Liver (tissue), 8 donors: ENCODE measurements at regions not wholly inside any gene's neighbourhood (a gene's known extent, or its start where the extent isn't known, plus 50 kb on each side); places are given as distances from the start of the nearest gene placed in this dataset.

Experiments used
- DNase-seq: peaks from one replicate; pipeline ENCODE4 v3.0.0-alpha.2; 2017; ENCODE audit warnings: low spot score
- H3K27ac ChIP-seq, 2 donors: one replicate each; pipeline ENCODE4 v1.7.0; 2013; ENCODE audit warnings: inconsistent platforms in 2 of 2, low read length in 2 of 2, control low read depth in 1 of 2, low read depth in 1 of 2, mild to moderate bottlenecking in 1 of 2
- H3K27me3 ChIP-seq, 4 donors: one replicate each; pipeline versions ENCODE4 v1.6.1 to v1.7.0; 2013; ENCODE audit warnings: low read length in 3 of 4, inconsistent platforms in 1 of 4, mild to moderate bottlenecking in 1 of 4, moderate library complexity in 1 of 4; ENCODE audit not compliant: control insufficient read depth in 4 of 4, insufficient read depth in 4 of 4
- H3K36me3 ChIP-seq, 4 donors: one replicate each; pipeline versions ENCODE4 v1.6.1 to v1.7.0; 2013; ENCODE audit warnings: low read length in 3 of 4, mild to moderate bottlenecking in 3 of 4, low read depth in 1 of 4, moderate library complexity in 1 of 4; ENCODE audit not compliant: control insufficient read depth in 4 of 4, insufficient read depth in 3 of 4
- H3K4me1 ChIP-seq, 4 donors: one replicate each; pipeline versions ENCODE4 v1.6.1 to v1.7.0; 2013; ENCODE audit warnings: low read length in 3 of 4, mild to moderate bottlenecking in 3 of 4, moderate library complexity in 1 of 4; ENCODE audit not compliant: control insufficient read depth in 4 of 4, insufficient read depth in 4 of 4
- H3K4me3 ChIP-seq, 3 donors: one replicate each; pipeline versions ENCODE4 v1.6.1 to v1.7.0; 2013; ENCODE audit warnings: low read length in 3 of 3, control low read depth in 1 of 3, low read depth in 1 of 3, mild to moderate bottlenecking in 1 of 3
- H3K9ac ChIP-seq, 2 donors: one replicate each; pipeline ENCODE4 v1.7.0; 2013; ENCODE audit warnings: low read length in 2 of 2, mild to moderate bottlenecking in 2 of 2, moderate library complexity in 2 of 2, control low read depth in 1 of 2, low read depth in 1 of 2
- H3K9me3 ChIP-seq, 4 donors: one replicate each; pipeline versions ENCODE4 v1.6.1 to v1.7.0; 2013; ENCODE audit warnings: low read length in 3 of 4; ENCODE audit not compliant: control insufficient read depth in 4 of 4
- ATF3 ChIP-seq: IDR thresholded peaks from 2 replicates; pipeline ENCODE4 v1.6.1; 2016; ENCODE audit warnings: antibody characterized with exemption
- CTCF ChIP-seq: fragments of 150-350 bp; IDR thresholded peaks from 2 replicates; pipeline ENCODE4 v1.5.1; 2017; ENCODE audit warnings: improper control_type of control experiment, low read depth, low read length; ENCODE audit not compliant: missing input control
- EGR1 ChIP-seq, 2 donors: IDR thresholded peaks; 2 replicates each; pipeline ENCODE4 v1.6.1; 2016 to 2018; ENCODE audit warnings: antibody characterized with exemption in 2 of 2, low read depth in 2 of 2
- FOXA1 ChIP-seq: IDR thresholded peaks from 2 replicates; pipeline ENCODE4 v1.6.1; 2016; ENCODE audit warnings: antibody characterized with exemption
- FOXA2 ChIP-seq: IDR thresholded peaks from 2 replicates; pipeline ENCODE4 v1.6.1; 2016; ENCODE audit warnings: antibody characterized with exemption
- GABPA ChIP-seq, 2 donors: IDR thresholded peaks in 1 of 2; conservative IDR thresholded peaks in 1 of 2; 2 replicates each; pipeline ENCODE4 v1.6.1; 2016; ENCODE audit warnings: antibody characterized with exemption in 2 of 2, mild to moderate bottlenecking in 1 of 2, moderate library complexity in 1 of 2
- HNF4A ChIP-seq, 2 donors: conservative IDR thresholded peaks; 2 replicates each; pipeline ENCODE4 v1.6.1; 2016; ENCODE audit warnings: antibody characterized with exemption in 2 of 2, mild to moderate bottlenecking in 2 of 2
- HNF4G ChIP-seq: IDR thresholded peaks from 2 replicates; pipeline ENCODE4 v1.6.1; 2016; ENCODE audit warnings: antibody characterized with exemption
- JUND ChIP-seq, 2 donors: IDR thresholded peaks; 2 replicates each; pipeline ENCODE4 v1.6.1; 2016; ENCODE audit warnings: antibody characterized with exemption in 2 of 2
- MAX ChIP-seq: IDR thresholded peaks from 2 replicates; pipeline ENCODE4 v1.6.1; 2016; ENCODE audit warnings: antibody characterized with exemption
- NR2F2 ChIP-seq: IDR thresholded peaks from 2 replicates; pipeline ENCODE4 v1.6.1; 2016; ENCODE audit warnings: antibody characterized with exemption
- RAD21 ChIP-seq, 2 donors: IDR thresholded peaks; 2 replicates each; pipeline ENCODE4 v1.6.1; 2016; ENCODE audit warnings: antibody characterized with exemption in 2 of 2, mild to moderate bottlenecking in 2 of 2
- REST ChIP-seq: IDR thresholded peaks from 2 replicates; pipeline ENCODE4 v1.6.1; 2016; ENCODE audit warnings: antibody characterized with exemption, mild to moderate bottlenecking
- RXRA ChIP-seq, 2 donors: IDR thresholded peaks; 2 replicates each; pipeline ENCODE4 v1.6.1; 2017 to 2018; ENCODE audit warnings: antibody characterized with exemption in 2 of 2, mild to moderate bottlenecking in 1 of 2
- SP1 ChIP-seq: IDR thresholded peaks from 2 replicates; pipeline ENCODE4 v1.6.1; 2018; ENCODE audit warnings: antibody characterized with exemption, mild to moderate bottlenecking
- YY1 ChIP-seq: IDR thresholded peaks from 2 replicates; pipeline ENCODE4 v1.6.1; 2016; ENCODE audit warnings: antibody characterized with exemption, mild to moderate bottlenecking
- ZBTB33 ChIP-seq: IDR thresholded peaks from 2 replicates; pipeline ENCODE4 v1.6.1; 2016; ENCODE audit warnings: antibody characterized with exemption
- WGBS: extraction: QIAGEN DNeasy Blood & Tissue Kit; methylation state at CpG from one replicate; pipeline ENCODE4 v1.1.7; 2013; 5-methylcytosine and 5-hydroxymethylcytosine counted together
- donor health status: healthy.
- donor health status: healthy.
- donor health status: healthy.
- donor health status: healthy.
- donor health status: healthy.

GRCh38 chr18:23378302-23378686 is 74.8 kb upstream of the RIOK3 start:
- WGBS = 85% methylated on average over 2 of the region's 2 CpGs
- TF ChIP-seq ZBTB33 (no peak), NR2F2 (no peak), YY1 (no peak), ATF3 (no peak), CTCF (no peak), JUND (IDR thresholded peaks at IDR 0.05) (no peak), RAD21 (IDR thresholded peaks at IDR 0.05) (no peak), EGR1 (IDR thresholded peaks at IDR 0.05; ENCODE audit: low read depth in 2 of 2) (no peak), HNF4G (no peak), SP1 (no peak), FOXA1 (no peak), MAX (no peak), HNF4A (conservative IDR thresholded peaks at IDR 0.05) (no peak), GABPA (IDR thresholded peaks at IDR 0.05 in 1 of 2, conservative IDR thresholded peaks at IDR 0.05 in 1 of 2) (no peak), FOXA2 (no peak), RXRA (IDR thresholded peaks at IDR 0.05) (no peak)
- Histone ChIP-seq H3K9me3 (no peaks in the 10 kb centered on the region), H3K4me1 (peaks cover 3 to 7% (median 4%) of the 10 kb centered on the region in 4 donors), H3K9ac (no peak overlapping the region), H3K36me3 (peaks cover 0 to under 1% (median 0%) of the 10 kb centered on the region in 4 donors), H3K27ac (no peak overlapping the region), H3K4me3 (no peak overlapping the region), H3K27me3 (no peaks in the 10 kb centered on the region)
- no peak for DNase-seq

GRCh38 chr18:23380001-23380550 is 73.0 kb upstream of the RIOK3 start:
- no peak overlapping the region for H3K4me3 ChIP-seq
- no peak for DNase-seq
- TF ChIP-seq YY1 (no peak), SP1 (no peak), NR2F2 (no peak), CTCF (no peak), REST (no peak), RXRA (IDR thresholded peaks at IDR 0.05) (no peak), ATF3 (no peak), ZBTB33 (no peak), HNF4A (conservative IDR thresholded peaks at IDR 0.05) (no peak), HNF4G (no peak), RAD21 (IDR thresholded peaks at IDR 0.05) (no peak), JUND (IDR thresholded peaks at IDR 0.05) (no peak), MAX (no peak)

More at GRCh38 chr18:23380001-23380550, 73.0 kb upstream of the RIOK3 start:
- Histone ChIP-seq H3K36me3 (peaks cover 0 to 2% (median 0%) of the 10 kb centered on the region in 4 donors), H3K27ac (no peak overlapping the region), H3K4me1 (peaks cover 3 to 7% (median 4%) of the 10 kb centered on the region in 4 donors), H3K27me3 (no peaks in the 10 kb centered on the region), H3K9ac (no peak overlapping the region), H3K9me3 (no peaks in the 10 kb centered on the region)
- WGBS = 91% methylated on average over 11 of the region's 11 CpGs
